Left renal cortex interstitium (tissue), 4 donors: ENCODE measurements at regions not wholly inside any gene's neighbourhood (a gene's known extent, or its start where the extent isn't known, plus 50 kb on each side); places are given as distances from the start of the nearest gene placed in this dataset.
"Not testable (repeated sequence)": the region's sequence is repeated elsewhere in the genome, so short reads cannot be mapped to it uniquely, and the experiment has no call there.

ENCODE experiments used
- DNase-seq, 4 donors: peaks; one replicate each; pipeline ENCODE4 v3.0.0-alpha.2; 2013; ENCODE audit warnings: low read depth in 4 of 4, low spot score in 2 of 4, missing footprints in 1 of 4

DNA sequence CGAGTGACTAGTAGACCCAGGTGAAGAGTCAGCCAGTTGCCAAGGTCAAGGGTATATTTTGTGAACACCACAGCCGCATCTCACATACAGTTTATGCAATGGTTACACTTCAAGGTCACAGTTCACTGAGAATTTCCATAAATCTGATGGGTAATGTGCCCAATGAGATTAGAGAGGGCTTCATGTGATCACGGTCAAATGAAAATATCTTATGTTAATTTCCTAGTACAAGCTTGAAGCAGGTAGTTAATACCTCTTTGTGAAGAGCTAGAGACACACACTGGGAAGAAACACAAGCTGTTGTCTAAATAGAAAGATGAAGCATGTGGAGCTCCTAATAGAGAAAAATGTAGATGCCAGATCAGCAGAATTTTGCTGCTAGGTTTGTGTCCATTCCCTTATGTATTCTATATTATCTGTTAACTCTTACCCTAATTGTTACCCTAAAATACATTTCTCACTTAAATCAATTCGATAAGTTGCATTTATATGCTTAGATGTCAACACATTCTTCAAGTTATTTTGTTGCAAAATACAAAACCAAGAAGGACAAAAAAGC is 136.0 kb downstream of the NR2F2 start:
- no peak for DNase-seq

DNA sequence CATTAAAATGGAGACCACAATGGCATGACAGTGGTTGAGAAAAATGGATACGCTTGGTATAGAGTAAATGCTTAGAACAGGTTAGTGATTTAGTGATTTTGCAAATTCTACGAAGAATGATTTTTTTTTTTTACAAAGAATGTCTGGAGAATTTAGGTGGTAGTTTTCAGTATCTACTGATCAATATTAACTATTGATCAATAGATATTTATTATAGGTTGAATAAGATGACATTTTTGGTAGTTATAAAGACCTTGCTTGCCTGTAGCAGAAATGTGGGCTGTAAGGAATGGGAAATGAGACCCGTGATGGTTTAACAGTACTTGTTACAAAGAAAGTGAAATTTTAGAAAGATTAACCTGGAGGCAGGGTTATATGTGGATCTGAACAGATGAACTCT is 137.5 kb downstream of the NR2F2 start:
- no peak for DNase-seq

DNA sequence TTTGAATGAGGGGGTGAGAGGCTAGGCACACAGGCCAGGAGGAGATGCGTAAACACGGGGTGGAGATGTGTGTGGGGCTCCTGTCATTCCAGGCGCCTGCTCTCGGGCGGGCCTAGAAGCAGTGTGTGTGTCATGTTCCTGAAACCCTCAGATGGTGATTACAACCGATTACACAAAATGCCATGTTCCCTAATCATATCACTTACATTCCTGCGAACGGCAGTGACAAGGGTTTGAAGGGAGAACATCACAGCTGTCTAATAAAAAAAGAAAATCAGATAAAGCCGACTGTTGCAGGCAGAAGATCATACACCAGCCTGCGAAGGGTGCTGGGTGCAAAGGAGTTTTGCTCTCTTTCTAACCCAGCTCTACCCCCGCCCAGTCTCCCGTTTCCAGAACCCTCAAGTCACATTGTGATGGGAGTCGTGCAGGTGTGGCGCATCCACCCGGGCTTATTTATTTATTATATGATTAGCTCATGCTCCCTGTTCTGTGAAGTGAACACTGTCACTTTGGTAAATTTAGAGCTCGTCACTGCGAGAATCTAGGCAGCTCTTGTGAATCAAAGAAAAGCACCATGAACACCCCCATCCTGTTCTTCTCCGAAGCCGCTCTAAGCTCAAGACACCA is 140.3 kb downstream of the NR2F2 start:
- no peak for DNase-seq

DNA sequence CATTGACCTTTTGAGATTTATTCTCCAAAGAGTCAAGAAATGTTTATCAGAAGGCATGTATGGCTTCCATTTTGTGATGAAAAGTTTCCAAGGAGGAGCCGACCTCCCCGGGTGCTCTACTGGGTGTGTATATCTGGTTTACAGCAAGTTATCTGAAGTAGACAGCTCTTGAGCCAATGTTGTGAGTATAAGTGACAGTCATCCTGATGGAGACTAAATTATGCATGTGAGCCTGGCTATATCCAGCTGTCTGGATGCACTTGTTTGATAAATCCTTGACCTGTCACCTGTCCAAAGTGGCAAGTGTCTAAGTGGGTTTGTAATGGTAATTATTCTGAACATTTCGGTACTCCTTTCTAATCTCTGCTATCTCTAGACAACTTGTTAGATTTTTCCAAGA is 142.2 kb downstream of the NR2F2 start:
- DNase-seq = no peak

DNA sequence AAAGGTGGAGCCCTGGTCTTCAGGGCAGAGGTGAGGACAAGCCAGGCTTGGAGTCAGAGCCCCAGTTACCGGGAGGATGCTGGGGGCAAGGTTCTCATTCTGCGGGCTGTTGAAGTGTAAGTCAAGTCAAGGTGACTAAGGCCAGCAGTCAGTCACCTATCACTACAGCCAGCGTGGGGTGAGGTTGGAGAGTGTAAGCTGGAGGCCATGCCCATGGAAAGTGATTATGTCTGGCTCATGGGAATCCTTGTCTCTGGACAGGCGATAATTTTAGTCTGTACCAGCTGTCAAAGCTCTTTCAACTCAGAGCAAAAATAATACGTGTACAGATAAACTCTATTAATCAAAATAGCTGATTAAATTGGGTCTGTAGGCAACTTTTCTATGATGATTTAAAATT is 143.1 kb downstream of the NR2F2 start:
- DNase-seq = no peak

DNA sequence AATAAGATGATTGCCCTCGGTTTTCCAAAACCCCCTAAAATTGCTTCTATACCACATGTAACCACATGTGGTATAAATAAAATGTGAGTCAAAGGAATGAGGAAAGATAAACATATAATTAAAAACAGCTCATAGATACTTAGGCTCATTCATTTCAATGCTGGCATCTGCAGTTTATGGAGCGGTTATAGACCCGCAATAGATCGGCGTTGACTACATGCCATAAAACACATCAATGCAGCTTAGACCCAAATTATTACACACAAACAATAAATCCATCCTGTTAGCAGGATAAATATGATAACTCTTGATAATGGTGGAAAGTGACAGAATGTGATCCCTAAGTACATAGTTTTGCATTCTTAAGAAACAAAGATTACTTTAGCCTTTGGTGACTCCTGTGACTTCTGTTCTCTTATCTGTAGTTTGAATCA is 143.7 kb downstream of the NR2F2 start:
- DNase-seq = no peak

DNA sequence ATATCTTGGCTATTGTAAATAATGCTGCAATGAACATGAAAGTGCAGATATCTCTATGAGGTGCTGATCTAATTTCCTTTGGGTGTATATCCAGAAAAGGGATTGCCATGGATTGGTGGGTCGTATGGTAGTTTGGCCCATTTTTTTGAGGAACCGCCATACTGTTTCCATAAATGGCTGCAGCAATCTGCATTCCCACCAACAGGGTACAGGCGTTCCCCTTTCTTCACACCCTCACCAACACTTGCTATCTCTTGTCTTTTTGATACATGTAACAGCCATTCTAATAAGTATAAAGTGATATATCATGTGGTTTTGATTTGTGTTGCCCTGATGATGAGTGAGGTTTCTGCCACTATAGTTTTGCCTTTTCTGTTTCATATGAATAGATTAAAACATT is 146.7 kb downstream of the NR2F2 start:
- no peak for DNase-seq

DNA sequence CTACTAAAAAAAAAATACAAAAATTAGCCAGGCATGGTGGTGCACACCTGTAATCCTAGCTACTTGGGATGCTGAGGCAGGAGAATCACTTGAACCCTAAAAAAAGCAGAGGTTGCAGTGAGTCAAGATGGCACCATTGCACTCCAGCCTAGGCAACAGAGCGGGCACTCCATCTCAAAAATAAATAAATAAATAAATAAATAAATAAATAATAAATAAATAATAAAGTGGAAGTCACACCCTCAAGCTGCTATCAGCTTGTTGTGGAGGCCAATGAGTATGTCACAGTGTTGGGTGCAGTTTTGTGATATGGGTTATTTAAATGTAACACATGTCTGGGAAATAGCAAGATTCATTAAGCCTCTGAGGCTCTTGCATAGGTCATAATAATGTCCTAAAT is 153.9 kb downstream of the NR2F2 start:
- DNase-seq = not testable (repeated sequence)

DNA sequence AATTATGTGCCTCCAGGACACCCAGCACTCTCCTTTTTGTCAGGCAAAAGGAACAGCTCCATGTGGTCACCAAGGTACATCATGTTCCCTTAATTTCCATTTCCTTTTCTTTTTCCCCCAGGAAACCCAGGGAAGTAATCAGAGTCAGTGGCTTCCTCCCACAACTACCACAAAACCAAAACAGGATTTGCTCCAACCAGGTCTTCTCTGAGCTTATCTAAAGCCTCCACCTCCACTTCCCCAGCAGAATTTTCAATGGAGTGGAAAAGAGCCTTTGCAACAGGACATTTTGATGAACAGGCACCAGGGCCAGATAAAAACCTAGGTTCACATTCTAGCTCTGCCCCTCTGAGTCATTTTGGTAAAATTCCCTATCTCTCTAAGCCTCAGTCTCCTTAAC is 154.3 kb downstream of the NR2F2 start:
- no peak for DNase-seq

DNA sequence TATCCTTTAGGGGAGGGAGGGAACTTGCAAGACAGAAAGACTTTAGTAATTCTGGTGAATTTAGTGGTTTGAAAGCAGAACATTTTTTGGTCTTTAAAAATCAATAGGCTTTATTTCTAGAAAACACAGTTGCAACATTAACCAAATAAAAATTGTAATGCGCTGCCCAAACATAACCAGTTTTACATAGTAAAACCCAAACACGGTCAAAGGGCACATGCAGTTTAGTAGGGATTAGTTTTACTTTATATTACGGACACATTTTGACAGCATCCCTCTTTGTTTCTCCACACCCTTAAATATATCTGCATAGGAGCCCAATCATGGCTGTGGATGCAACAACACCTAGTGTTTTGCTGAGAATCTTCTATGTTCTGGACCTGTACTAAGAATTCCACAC is 156.7 kb downstream of the NR2F2 start:
- DNase-seq = no peak

DNA sequence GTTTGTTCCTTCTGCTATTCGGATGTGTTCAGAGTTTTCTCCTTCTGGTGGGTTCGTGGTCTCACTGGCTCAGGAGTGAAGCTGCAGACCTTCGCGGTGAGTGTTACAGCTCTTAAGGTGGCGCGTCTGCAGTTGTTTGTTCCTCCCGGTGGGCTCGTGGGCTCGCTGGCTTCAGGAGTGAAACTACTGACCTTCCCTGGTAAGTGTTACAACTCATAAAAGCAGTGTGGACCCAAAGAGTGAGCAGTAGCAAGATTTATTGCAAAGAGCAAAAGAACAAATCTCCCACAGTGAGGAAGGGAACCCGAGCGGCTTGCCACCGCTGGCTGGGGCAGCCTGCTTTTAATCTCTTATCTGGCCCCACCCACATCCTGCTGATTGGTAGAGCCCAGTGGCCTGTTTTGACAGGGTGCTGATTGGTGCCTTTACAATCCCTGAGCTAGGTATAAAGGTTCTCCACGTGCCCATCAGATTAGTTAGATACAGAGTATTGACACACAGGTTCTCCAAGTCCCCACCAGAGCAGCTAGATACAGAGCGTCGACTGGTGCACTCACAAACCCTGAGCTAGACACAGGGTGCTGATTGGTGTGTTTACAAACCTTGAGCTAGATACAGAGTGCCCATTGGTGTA is 160.7 kb downstream of the NR2F2 start:
- not testable (repeated sequence) for DNase-seq

DNA sequence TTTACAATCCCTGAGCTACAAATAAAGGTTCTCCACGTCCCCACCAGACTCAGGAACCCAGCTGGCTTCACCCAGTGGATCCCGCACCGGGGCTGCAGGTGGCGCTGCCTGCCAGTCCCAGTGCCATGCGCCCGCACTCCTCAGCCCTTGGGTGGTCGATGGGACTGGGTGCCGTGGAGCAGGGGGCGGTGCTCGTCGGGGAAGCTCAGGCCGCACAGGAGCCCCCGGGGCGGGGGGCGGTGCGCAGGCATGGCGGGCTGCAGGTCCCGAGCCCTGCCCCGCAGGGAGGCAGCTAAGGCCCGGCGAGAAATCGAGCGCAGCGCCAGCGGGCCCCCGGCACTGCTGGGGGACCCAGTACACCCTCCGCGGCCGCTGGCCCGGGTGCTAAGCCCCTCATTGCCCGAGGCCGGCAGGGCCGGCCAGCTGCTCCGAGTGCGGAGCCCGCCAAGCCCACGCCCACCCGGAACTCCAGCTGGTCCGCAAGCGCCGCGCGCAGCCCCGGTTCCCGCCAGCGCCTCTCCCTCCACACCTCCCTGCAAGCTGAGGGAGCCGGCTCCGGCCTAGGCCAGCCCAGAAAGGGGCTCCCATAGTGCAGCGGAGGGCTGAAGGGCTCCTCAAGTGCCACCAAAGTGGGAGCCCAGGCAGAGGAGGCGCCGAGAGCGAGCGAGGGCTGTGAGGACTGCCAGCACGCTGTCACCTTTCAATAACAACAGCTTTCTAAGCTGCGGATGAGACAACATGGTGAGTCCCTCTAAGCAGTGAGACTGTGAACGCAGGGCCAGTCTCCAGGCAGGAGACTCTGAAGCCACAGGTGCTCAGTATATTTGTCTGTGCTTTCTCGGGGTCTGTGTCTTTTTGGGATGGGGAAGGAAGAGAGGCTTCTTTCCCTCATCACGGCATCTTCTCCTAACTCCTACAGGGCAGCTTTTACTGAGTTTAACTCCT is 161.5 kb downstream of the NR2F2 start:
- DNase-seq = not testable (repeated sequence)

DNA sequence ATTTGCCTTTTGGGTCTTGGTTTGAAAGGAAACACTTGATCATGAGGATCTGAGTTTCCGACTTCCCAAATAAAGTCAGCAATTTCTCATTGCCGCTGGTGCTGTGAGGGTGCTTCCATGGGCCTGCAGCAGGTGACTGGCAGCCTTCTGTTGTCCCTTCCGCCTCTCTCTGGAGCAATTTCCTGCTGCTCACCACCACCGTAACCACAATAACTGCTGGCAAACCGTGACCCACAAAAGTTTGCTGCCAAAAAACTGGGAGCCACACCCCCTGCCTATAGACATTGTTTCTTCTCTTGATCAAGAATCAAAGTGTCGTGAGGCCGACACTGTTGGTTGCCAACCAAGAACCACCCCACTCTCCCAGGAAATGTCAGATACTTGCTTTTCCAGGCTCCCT is 164.0 kb downstream of the NR2F2 start:
- DNase-seq = no peak

DNA sequence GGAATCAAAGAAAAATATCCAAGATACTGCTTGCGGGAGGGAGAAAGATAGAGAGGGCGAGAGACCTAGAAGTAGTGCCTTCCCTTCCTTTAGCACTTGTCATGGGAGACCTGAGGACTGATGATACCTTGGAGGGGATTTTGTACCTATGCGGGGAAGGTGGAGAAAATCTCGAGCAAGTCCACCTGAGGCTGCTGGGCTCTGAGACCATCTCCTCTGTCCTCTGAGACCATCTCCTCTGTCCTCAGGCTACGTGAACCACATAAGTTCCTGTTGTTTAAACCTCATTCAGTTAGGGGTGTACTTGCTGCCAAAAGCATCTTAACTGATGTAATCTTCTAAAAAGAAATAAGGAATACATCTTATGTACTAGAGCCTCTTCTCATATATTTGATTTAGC is 164.9 kb downstream of the NR2F2 start:
- DNase-seq = no peak

DNA sequence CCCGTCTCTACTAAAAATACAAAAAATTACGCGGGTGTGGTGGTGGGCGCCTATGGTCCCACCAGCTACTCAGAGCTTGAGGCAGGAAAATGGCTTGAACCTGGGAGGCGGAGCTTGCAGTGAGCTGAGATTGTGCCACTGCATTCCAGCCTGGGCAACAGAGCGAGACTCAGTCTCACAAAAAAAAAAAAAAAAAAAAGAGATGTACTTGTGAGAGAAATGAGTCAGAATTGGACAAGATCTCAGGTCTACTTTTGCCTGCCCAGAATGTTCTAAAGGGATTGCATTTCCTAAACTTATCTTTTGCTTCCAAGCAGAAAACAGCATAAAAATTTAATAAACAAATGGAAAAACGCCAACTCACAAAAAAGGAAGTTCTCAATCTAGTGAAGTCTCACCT is 167.5 kb downstream of the NR2F2 start:
- no peak for DNase-seq

DNA sequence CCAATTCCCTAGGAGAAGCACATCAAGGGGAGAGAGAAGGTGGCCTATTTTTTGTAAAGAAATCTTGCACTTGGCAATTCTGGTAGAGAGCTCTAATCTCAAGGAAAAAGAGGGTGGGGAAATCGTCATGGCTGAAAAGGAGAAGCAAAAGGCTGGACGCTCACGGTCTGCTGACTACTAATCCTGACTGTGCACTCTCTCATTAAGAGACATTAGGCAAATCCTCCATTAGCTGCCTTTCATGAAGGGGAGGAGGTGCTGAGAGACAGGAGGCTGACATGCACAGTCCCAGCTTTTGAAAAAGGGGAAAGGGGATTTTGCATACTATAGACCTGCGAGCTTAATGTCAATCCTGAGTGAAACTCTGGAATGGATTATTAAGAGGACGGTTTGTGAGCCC is 170.0 kb downstream of the NR2F2 start:
- DNase-seq = no peak

DNA sequence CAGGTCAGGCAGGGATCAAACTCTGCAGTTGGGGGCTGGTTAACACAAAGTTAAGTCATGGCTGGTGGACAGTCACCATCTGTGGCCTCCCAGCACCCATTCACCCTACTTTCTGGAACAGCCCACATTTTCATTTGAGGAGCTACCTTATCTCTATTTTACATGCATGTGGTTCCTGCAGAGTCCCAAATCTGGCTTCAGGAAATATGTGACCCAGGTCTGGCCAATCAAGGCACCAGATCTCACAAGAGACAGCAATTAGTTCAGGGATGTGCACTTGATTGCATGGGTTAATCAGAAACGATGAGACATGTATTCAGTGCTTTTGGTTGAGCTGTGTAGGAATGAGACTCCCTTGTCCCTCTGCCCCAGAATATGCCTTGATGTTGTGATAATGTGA is 170.9 kb downstream of the NR2F2 start:
- no peak for DNase-seq

DNA sequence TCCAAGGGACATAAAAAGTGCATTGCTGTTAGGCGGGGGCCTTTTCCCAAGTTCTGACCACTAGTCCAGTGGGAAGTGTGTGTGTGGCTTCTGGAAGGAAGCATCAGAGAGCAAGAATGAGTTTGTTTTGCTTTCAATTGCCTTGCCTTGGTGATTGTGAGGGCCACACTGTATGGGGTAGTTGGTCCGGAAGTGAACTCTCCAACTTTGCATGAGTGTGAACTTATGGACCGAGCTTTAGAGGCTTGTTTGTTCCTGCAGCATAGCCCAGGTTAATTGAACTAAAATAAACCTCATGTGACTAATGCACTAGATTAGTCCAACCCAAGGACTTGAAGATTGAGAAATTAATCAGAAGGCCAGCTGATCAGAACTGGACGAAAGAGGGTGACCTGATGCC is 171.7 kb downstream of the NR2F2 start:
- no peak for DNase-seq

DNA sequence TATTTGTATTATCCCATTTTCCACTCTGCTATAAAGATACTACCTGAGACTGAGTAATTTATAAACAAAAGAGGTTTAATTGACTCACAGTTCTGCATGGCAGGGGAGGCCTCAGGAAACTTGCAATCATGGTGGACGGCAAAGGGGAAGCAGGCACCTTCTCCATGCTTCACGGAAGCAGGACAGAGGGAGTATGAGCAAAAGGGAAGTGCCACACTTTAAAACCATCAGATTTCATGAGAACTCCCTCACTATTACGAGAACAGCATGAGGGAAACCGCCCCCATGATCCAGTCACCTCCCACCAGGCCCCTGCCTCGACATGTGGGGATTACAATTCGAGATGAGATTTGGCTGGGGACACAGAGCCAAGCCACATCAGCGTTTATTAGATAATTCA is 172.8 kb downstream of the NR2F2 start:
- DNase-seq = no peak

DNA sequence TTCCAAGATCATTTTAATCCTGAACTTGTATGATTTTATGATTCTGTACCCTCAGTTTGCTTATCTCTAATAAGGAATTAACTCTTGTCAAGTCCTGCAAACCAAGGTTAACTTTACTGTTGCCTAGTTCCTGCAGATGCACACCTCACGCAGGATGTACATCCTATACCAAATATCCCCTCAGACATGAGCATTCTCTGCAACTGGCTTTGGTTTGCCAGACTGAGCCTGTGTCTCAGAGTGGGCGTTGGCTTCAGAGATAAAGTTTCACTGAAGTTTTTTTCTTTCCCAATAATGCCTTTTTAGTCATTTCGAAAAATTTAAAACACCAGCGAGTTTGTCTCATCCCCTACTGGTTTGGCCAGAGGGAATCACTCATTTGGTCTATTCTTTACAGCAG is 173.9 kb downstream of the NR2F2 start:
- no peak for DNase-seq

DNA sequence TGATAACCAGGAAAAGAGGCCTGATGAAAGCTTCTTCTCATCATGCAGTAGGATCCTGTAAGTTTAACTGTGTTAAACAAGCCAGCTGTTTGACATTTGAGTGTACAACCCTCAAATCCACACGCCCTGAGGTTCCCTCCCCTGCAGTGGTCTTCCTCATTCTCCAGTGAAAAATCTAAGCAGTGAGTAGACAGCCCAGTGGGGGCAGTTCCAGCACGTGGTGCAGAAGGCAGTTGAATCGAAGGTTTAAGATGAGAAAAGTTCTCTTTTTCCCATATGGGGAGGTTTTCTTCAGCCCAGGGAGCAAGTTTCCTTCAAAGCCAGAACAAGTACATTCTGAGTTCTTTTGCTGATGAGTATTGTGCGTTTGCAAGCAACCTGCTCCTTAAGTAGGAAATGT is 174.5 kb downstream of the NR2F2 start:
- DNase-seq = no peak
